ENCODE measurements at regions not wholly inside any gene's neighbourhood (a gene's known extent, or its start where the extent isn't known, plus 50 kb on each side); places are given as distances from the start of the nearest gene placed in this dataset.

DNA sequence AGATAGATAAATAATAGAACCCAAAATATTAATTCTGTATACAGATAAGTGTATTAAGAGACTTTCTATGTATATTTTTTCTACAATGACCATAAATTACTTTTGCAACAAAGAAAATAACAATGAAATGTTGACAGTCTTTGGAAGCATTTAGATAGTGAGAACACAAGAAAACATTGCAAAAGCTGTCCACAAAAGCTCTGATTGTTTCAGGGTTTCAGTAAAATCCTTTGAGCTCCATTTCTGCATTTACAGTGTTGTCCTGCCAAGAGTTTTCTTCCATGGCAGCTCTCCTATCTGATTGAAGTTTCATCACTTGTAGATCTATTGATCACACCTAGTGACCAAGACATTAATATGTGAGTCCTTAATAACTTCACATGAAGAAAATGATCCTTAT is 321.8 kb downstream of the GPR37 start:
- Histone ChIP-seq H3K4me3 (no peak overlapping the region), H3K27ac (no peak overlapping the region), H3K27me3 (ENCODE audit: insufficient read depth in 3 of 3, low read length in 2 of 3) (no peaks in the 10 kb centered on the region), H3K9me3 (no peaks in the 10 kb centered on the region), H3K4me1 (no peaks in the 10 kb centered on the region), H3K36me3 (ENCODE audit: insufficient read depth in 1 of 2, low read depth in 1 of 2) (no peaks in the 10 kb centered on the region)
- DNase-seq = no peak
- no peak for TF ChIP-seq CTCF (IDR thresholded peaks at IDR 0.05)
- no peak for ATAC-seq
- intact Hi-C loops (cut with DNase I) = no loop called here

DNA sequence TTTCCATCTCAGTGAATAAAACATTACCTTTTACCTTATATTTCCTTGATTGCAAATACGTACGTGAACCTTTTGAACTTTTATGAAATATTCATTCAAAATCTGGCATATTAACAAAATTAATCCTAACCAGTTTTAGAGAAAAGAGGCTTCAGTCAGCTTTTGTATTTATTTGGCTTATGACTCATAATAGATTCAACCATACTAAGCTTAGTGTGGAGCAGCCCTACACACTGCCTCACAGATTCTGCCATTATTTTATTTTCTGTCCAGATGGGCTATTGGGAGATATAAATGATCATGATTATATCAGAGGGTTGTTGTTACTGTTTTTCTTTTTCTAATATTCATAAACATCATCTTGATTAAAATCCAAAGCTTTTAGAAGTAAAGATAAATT is 325.5 kb downstream of the GPR37 start:
- WGBS, 3 donors = 87 to 92% (median 87%) methylated on average over 2 of the region's 2 CpGs
- Histone ChIP-seq H3K27ac (no peak overlapping the region), H3K27me3 (ENCODE audit: insufficient read depth in 3 of 3, low read length in 2 of 3) (no peaks in the 10 kb centered on the region), H3K4me3 (no peak overlapping the region), H3K9me3 (no peaks in the 10 kb centered on the region), H3K4me1 (no peaks in the 10 kb centered on the region), H3K36me3 (ENCODE audit: insufficient read depth in 1 of 2, low read depth in 1 of 2) (no peaks in the 10 kb centered on the region)
- no peak for ATAC-seq
- no peak for DNase-seq
- intact Hi-C loops (cut with DNase I) = no loop called here
- TF ChIP-seq CTCF (IDR thresholded peaks at IDR 0.05) = no peak

DNA sequence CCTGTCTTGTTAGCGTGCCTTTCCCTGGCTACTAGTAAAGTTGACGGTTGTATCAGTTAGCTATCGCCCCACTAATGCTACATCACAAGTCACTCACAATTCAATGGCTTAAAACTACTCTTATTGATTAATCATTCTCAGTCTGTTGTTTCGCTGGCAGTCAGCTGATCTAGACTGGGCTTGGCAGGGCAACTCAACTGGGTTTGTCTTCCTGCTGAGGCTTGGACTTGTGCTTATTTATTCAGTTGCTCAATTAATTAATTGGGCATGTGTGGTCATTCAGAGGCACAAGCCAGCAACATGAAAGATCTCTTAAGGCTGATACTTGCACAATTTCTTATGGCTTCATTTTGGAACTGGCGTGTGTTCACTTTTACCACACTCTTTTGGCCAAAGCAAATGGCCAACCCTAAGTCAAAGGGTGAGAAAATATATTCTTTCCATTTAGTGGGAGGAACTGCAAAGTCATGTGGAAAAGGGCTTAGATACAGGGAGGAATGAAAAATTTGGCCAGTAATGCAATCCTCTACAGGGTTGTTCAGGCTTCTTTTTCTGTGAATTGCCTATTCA is 333.5 kb downstream of the GPR37 start:
- Histone ChIP-seq H3K4me1 (no peaks in the 10 kb centered on the region), H3K36me3 (ENCODE audit: insufficient read depth in 1 of 2, low read depth in 1 of 2) (no peaks in the 10 kb centered on the region), H3K4me3 (no peak overlapping the region), H3K27ac (no peak overlapping the region), H3K27me3 (ENCODE audit: insufficient read depth in 3 of 3, low read length in 2 of 3) (no peaks in the 10 kb centered on the region), H3K9me3 (no peaks in the 10 kb centered on the region)
- DNase-seq = no peak
- 88 to 89% (median 89%) methylated on average over 5 of the region's 5 CpGs for WGBS, 3 donors
- ATAC-seq = no peak
- TF ChIP-seq CTCF (IDR thresholded peaks at IDR 0.05) = no peak
- intact Hi-C loops (cut with DNase I) = no loop called here

DNA sequence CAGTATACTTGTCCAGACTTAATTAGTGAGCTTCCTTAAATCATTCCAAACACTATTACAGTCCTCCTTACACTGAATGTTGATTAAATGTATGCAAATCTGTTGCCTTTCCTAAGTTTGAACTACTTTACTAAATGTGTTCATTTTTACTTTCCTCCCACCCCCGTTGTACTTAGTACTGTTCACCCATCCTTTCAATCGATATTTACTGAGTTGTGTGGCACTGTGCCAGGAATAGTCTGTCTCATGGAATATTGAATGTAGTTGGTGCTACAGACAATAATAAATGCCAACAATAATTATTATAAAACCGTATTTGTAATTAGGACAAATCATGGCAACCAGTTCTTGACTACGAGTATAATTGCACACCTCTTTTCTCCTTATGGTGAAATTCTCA is 335.7 kb downstream of the GPR37 start:
- Histone ChIP-seq H3K9me3 (no peaks in the 10 kb centered on the region), H3K4me1 (no peaks in the 10 kb centered on the region), H3K27ac (no peak overlapping the region), H3K27me3 (ENCODE audit: insufficient read depth in 3 of 3, low read length in 2 of 3) (no peaks in the 10 kb centered on the region), H3K36me3 (ENCODE audit: insufficient read depth in 1 of 2, low read depth in 1 of 2) (no peaks in the 10 kb centered on the region), H3K4me3 (no peak overlapping the region)
- 82 to 87% (median 86%) methylated on average over 4 of the region's 4 CpGs for WGBS, 3 donors
- ATAC-seq (no peak), DNase-seq (no peak)
- TF ChIP-seq CTCF (IDR thresholded peaks at IDR 0.05) = no peak
- intact Hi-C loops (cut with DNase I) = no loop called here

DNA sequence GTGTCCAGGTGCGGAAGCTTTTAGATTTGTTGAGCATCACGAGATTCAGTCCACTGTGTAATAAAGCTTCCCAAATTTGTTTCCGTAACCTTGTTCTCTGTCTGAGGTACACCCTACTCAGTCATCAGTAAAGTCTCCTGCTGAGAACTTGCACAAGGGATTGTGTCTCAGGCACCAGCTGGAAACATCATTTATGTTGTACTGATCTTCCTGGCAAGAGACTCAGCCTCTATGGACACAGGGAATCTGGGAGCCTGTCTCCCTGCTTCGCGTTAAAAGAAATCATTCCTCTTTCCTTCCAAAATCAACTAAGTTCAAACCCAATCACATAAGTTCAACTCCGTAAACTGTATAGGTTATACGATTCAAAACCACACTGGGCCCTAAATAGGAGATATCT is 336.8 kb downstream of the GPR37 start:
- H3K27ac ChIP-seq = no peak overlapping the region
- intact Hi-C loops (cut with DNase I) = no loop called here

More for the DNA sequence above, 336.8 kb downstream of the GPR37 start:
- Histone ChIP-seq H3K36me3 (ENCODE audit: insufficient read depth in 1 of 2, low read depth in 1 of 2) (no peaks in the 10 kb centered on the region), H3K9me3 (no peaks in the 10 kb centered on the region), H3K4me3 (no peak overlapping the region), H3K27me3 (ENCODE audit: insufficient read depth in 3 of 3, low read length in 2 of 3) (no peaks in the 10 kb centered on the region), H3K4me1 (no peaks in the 10 kb centered on the region)
- 71 to 78% (median 71%) methylated on average over 7 of the region's 7 CpGs for WGBS, 3 donors
- TF ChIP-seq CTCF (IDR thresholded peaks at IDR 0.05) = no peak
- no peak for ATAC-seq
- DNase-seq = no peak

All from psoas muscle (tissue), 7 donors.